GM12891 (cell line): ENCODE measurements at regions not wholly inside any gene's neighbourhood (a gene's known extent, or its start where the extent isn't known, plus 50 kb on each side); places are given as distances from the start of the nearest gene placed in this dataset.

Experiments
- PAX5 ChIP-seq: IDR thresholded peaks from 2 replicates; pipeline ENCODE4 v1.6.1; 2011; ENCODE audit warnings: low read length, moderate library complexity, mild to moderate bottlenecking; ENCODE audit not compliant: insufficient read depth, severe bottlenecking
- POLR2A ChIP-seq: IDR thresholded peaks from 2 replicates; pipeline ENCODE4 v1.6.1; 2011; ENCODE audit warnings: low read depth, low read length, control low read depth
- POLR2AphosphoS5 ChIP-seq: IDR thresholded peaks from 2 replicates; pipeline ENCODE4 v1.6.1; 2011; ENCODE audit warnings: low read depth, low read length, control low read depth
- POU2F2 ChIP-seq: IDR thresholded peaks from 2 replicates; pipeline ENCODE4 v1.6.1; 2011; ENCODE audit warnings: low read depth, mild to moderate bottlenecking, control low read depth, low read length, moderate library complexity
- SPI1 ChIP-seq: IDR thresholded peaks from 2 replicates; pipeline ENCODE4 v1.6.1; 2011; ENCODE audit warnings: low read depth, low read length, control low read depth
- TAF1 ChIP-seq: IDR thresholded peaks from 2 replicates; pipeline ENCODE4 v1.6.1; 2011; ENCODE audit warnings: low read depth, low read length, control low read depth

- TF ChIP-seq POLR2A (no peak), TAF1 (no peak), POLR2AphosphoS5 (no peak), PAX5 (no peak), SPI1 (no peak), POU2F2 (no peak)
These were observed 1260.6 kb upstream of the CELF4 start for GRCh38 chr18:38826247-38826646.
